GM12892 (cell line): ENCODE measurements at regions not wholly inside any gene's neighbourhood (a gene's known extent, or its start where the extent isn't known, plus 50 kb on each side); places are given as distances from the start of the nearest gene placed in this dataset.

Source experiments
- POLR2A ChIP-seq: IDR thresholded peaks from 2 replicates; pipeline ENCODE4 v1.6.1; 2011; ENCODE audit warnings: low read depth, low read length, control low read depth
- POLR2AphosphoS5 ChIP-seq: IDR thresholded peaks from 2 replicates; pipeline ENCODE4 v1.6.1; 2011; ENCODE audit warnings: low read depth, low read length, control low read depth
- TAF1 ChIP-seq: IDR thresholded peaks from 2 replicates; pipeline ENCODE4 v1.6.1; 2011; ENCODE audit warnings: low read depth, mild to moderate bottlenecking, control low read depth, low read length, borderline replicate concordance

DNA sequence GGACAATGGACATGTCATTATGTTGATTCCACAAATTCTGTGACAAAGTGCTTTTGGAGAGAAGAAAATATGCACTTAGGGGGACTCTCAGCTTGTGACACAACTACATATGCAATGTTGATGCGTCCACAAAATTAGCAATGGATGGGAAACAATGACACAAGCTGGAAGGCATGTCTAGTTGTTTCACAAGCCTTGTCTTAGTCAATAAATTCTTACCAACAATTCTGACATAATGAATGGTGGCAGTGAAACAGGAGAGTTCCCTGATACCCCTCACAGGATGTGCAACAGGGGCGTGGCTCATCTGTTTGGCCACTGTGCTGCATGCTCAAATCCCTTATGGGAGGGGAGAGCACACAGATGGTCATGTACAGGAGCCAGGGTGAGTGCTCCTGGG lies 347.2 kb upstream of the DLGAP1 start:
- TF ChIP-seq POLR2A (no peak), TAF1 (no peak), POLR2AphosphoS5 (no peak)
